Hematopoietic multipotent progenitor cell treated with erythropoietin and hydrocortisone succinate and interleukin-3 and kit ligand, for 15 days (in vitro differentiated cells): ENCODE measurements at regions not wholly inside any gene's neighbourhood (a gene's known extent, or its start where the extent isn't known, plus 50 kb on each side); places are given as distances from the start of the nearest gene placed in this dataset.
"Not testable (repeated sequence)": the region's sequence is repeated elsewhere in the genome, so short reads cannot be mapped to it uniquely, and the experiment has no call there.

Experiments used
- DNase-seq: peaks from one replicate; pipeline ENCODE4 v3.0.0-alpha.2; 2015; ENCODE audit warnings: low spot score

DNA sequence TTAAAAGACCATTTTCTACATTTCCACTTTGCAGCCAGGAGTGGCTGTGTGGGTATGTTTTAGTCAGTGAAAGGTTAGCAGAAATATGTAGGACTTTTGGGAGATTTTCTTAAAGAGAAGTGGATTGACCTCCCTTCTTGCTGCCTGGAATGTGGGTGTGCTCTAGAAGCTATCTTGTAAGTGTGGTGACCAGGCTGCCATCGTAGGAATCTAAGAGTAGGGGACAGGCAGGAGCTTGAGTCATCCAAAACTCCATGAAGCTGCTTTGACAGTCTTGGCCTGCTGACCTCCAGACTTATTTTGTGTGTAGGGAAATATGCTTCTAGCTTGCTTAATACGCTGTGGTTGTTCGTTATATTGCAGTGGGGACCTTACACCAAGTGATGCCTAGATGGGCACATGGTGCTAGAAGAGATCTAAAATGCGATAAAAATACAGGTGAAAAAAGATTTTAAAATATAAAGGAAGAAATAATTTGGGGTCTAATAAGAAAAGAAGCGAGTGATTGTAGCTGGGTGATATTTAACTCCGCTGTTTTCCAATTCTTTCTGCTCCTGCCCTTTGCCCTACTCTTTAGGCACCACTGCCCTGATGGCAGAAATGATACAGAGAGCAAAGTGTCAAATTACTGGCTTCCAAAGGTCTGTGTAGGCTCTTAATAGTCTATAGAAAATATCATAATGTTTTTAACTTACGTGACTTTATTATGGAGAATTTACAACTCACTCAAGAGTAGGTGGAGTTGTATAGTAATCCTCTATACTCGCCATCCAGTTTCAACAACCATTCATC lies 298.2 kb upstream of the ZNF608 start:
- no peak for DNase-seq

DNA sequence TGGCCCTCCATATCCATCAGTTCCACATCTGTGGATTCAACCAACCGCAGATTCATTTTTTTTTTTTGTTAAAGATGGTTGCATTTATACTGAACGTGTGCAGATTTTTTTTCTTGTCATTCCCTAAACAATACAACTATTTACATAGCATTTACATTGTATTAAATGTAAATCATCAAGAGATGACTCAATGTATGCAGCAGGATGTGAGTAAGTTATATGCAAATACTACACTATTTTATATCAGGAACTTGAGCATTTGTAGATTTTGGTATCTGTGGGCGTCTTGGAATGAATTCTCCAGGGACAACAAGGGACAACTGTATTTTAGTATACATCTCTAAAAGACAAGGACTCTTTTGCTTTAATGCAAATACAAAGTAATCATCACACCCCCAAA lies 299.2 kb upstream of the ZNF608 start:
- no peak for DNase-seq

DNA sequence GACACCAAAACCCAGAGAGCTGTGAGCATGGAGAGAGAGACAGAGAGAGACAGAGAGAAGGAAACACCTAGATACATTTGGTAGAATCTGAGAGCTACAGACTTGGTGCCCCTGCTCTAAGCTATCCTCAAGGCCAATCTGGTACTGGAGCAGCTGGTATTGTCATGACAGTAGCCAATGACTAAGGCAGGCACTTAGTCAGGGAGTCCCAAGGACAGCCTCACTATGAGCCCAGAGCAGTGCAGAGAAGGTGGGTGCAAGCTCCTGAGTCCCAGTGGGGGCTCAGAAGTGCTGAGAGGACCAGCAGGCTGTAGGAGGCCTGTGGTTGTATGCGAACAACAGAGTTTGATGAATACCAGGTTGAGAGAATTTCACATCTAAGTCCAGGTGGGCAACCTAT lies 300.4 kb upstream of the ZNF608 start:
- DNase-seq: no peak

DNA sequence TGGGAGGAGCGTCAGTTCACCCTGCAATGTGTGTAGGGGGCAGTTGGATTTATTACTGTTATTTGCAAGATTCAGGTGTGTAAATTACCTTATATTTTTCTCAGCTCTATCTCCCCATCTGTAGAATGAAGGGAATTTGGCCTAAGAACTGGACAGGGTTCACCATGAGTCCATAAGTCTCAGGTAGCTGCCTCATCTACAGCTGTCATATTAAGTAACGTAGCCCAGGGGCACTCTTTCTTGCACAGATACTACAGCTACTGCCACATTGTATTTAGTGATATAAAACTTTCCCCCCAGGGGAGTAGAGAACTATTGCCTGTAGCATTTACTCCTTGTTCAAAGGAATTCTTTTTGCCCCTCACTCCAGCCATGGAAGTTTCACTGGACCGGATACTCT lies 301.4 kb upstream of the ZNF608 start:
- DNase-seq: no peak

DNA sequence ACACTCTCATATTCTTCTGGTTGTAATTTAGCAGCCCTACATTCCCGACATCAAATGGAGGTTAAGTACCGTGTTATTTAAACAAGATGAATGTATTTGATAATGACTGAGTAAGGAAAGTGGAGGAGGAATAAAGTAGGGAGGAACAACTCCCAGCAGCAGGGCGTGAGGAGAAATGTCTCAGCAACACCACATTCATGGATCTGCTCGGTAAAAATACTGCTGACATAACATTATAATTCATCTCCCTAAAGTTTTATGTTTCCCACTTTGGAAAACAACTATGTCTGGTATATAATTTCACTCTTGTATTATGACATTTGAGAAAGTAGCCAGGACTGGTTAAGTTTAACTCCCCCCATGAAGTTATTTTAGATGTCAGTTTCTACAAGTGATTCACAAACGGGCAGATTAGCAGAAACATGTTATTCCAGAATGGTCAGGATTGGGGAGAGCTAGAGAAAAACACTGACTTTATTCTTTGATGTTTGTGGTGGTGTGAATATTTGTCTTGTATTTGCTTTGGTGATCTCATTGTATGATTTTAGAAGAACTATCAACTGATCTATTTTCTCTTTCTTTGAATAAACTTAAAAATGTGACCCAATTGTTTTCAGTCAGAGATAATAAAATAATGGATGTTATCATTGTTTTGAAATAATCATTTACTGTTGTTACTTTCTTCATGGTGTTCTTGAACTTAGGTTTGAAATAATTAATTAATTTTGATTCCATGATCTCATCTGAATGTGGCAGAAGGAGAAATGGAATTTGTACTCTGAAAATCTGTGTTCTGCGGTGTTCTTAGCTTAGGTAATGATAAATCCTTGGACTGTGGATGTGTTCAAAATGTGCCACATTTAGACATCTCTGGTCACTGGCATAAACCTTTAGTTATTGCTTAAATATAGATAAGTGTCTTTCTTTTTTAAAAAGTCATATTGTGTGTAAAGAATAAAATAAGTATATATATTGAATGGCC lies 303.6 kb upstream of the ZNF608 start:
- DNase-seq: no peak

DNA sequence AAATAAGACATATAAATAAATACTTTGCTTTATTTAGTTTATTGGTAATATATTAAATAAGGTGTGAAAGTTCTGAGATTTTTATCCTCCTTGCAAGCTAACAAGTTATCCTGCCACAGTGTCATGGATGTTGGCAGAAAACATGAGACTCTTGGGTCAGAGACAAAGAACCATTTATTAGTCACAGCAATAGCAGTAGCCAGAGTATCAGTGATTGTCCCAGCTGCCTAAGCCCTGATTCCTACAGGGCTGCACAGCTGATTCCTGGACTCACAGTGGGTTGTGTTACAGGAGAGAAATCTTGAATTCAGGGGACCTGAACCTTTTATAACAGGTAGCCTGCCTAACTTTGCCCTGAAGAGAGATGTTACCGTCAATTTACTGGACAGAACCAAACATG lies 304.5 kb upstream of the ZNF608 start:
- DNase-seq: no peak

DNA sequence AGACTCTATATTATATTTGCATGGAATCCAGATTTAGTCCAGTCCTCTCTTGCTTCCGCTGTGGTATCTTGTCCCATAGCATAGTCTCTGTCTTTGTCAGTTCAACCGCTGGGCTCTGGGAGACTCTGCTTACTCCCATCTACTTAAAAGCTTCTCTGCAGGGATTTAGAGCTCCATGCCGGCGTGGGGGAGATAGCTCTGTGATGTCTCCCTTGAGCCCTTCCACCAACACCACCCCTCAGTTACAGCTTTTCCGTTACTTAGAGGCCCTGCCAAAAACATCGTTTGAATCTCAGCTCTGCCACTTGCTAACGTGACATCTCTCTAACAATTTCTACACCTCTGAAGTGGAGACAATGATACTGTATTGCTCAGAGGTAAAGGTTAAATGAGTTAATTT lies 306.1 kb upstream of the ZNF608 start:
- no peak for DNase-seq

DNA sequence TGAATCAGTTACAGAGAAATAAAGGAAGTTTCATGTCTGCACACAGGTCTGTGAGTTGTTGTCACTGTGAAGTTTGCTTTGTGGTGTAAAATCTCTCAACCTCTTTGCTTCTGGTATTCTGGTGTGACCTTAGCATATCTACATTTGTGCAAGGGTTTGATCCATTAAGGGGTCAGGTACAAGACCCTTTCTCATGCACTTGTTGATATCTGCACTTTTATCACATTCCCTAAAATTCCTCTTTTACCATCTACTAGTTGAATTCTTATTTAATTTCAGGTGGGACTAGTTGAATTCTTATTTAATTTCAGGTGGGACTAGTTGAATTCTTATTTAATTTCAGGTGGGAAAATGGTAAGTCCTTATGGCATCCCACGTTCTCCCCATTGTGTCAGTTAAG lies 306.7 kb upstream of the ZNF608 start:
- no peak for DNase-seq

DNA sequence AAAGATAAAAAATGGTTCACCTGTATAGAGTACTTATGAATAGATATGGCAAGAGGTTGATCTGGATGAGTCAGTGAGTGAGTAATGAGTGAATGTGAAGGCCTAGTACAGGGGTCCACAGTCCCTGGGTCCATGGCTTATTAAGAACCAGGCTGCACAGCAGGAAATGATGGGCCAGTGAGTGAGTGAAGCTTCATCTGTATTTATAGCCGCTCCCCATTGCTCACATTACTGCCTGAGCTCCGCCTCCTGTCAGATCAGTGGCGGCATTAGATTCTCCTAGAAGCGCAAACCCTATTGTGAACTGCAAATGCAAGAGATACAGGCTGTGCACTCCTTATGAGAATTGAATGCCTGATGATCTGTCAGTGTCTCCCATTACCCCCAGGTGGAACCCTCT lies 307.7 kb upstream of the ZNF608 start:
- DNase-seq: no peak

DNA sequence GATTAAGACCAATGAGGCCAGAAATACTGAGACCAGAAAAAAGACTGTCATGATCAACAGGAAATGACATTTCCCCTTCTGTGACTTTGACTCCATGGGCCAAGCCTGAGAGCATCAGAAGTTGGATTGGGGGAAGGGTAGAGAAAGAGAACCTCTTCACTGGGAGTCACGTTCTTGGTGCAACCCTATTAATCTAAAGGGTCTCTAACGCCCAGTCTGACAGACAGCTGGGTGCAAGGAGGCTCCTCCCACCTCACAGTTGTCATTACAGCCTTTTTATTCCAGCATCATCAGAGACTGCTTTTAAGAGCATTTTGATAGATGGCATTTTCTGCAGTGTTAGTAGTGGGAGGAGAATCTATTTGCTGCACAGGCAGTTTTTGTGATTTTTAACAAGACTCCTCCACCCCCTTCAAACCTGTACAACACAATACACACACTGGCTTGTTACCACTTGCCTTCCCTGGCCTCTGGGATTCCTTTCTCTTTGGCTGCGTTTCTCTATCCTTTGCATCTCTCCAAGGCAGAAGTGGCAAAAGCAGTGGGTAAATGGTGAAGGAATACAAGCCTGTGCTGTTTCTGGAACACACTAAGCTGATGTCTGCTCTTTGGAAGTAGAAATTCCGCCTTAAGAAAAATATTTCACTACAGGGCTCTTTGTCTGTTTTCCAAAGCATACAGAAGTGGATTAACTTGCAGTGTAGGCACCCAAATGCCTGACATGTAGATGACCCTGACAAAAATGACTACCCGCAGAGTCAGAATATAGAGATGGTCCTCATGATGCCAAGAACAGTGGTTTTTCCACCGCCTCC lies 310.4 kb upstream of the ZNF608 start:
- no peak for DNase-seq

DNA sequence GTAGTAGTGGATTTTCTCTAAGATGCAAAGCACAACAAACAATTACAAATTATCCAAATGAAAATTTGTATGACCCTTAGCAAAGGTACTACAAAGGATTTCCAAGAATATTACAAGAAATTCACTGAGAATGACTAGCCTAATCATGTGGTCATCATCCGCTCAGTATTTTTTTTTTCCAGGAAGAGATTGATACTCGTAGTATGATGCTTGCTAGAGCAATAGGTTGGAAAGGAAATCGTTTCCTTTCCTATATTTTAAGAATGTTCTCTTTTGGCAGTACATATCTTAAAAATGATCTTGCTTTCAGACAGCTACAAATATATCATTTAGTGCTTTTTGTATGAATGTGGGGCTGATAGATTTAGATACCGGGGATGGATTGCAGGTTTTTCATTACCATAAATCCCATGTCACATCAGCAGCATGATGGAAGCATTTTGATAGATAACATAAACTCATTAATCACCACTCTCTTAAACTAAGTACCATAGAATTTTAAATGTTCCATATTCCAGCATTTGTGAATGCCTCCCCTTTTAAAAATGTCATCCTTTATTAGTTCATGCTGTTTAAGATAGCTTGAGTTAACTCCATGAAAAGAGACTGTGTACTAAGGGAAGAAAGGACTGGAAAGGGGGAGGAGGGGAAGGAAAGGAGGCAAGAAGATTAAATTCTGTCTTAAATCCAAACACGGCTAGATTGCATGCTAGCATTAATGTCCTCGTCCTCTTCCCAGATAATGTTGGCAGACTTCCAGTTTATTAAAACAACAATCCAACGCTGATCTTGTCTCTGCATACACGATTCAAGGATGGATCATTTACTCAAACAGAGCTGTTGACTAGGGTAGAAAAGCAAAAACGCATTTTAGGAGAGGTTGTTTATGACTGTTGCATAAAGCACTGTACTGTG lies 311.7 kb upstream of the ZNF608 start:
- DNase-seq: no peak

DNA sequence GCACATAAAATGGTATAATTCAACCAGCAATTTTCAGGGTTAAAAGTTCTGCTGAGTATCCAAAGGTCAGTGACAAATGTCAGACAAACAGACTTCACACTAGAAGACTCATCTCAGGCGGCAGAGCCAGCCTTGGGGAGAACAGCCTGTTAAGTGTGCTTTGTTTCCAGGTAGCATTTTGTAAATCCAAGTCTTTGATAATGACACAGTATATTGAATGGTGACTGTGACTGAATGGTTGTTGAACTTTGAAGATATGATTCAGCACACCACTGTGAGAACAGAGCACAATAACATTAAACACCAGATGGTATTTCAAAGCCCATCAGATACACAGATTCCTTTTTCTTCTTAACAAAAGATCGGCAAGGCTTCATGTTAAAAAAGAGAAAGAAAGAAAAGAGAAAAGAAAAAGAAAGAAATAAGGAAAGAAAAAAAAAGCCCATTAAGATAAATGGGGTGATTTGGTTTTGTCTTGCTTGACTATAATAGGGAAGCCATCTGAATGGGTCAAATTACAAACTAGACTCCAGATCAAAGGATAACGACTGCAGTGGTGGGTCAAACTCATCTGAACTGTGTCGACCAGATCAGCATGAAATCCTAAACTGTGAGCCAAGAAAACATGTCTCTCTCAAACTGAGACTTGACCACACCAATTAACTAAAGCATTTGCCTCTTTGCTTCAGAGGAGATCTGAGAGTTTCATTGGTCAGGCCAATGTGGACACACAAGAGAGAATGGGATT lies 313.0 kb upstream of the ZNF608 start:
- DNase-seq: no peak

DNA sequence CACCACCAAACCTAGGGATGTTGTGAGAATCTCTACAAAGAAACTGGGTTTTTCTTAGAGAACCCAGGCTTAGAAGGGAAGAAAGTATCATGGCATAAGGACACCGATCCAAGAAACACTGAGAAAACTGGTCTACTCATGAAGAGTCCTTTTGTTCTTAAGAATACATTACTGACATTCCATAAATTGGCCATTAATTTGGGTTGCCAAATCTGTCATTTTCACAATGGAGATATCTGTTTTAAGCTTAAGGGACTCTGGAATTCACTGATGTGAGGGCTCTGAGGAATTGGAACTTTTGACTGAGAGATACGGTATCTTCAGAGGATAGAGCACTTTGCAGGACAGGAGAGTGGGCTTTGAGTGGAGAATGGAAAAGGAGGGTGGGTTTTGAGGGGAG lies 315.3 kb upstream of the ZNF608 start:
- DNase-seq: no peak

DNA sequence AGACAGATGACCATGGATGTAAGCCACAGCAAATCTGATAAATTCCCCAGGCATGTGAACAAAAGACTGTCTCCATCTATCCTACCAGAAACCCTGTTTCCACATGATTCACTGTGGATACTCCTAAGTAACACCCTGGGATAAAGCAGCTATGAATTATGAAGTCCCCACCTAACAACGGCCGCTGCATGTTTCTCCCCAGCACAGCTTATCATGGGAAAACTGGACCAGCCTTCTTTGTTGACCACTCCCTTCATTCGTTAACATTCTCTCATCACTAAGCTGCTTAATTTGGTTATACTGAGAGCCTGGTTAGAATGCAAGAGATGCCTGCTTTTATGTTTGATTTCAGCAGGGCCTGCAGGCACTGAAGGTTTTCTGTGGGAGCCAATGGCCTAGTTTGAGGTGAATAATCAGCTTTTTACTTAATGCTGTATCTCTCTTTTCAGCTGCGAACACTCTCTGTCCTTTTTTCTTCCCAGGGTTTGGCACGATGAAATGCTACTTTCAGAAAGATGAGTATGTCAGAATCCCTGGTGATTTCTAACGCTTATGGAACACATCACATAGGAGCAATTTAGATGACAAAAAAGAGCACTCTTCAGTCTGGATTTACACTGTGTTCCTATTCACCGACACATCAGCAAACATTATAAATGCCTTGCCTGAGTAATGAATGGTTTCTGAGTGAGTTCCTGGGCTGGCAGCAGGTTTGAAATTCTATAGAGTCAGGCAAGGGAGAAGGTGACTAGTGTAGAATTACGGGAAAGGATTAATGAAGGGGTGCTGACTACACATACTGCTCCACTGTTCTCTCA lies 318.4 kb upstream of the ZNF608 start:
- no peak for DNase-seq

DNA sequence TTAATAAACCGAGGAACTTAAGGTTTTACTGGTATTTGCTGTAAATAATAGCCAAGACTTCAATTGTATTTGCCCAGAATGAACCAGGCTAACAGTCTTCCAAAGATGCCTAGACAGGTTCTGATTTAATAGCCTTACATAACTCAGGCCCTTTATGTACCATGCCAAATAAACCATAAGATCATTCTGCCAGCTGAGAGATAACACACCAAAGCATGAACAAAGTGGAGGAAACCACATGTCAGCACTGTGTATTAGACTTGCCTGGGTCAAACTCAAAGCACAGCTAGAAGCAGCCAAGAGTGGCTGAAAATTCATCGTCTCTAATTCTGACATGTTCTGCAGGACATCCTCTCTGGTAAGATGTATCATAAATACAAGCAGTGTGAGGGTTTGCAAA lies 319.3 kb upstream of the ZNF608 start:
- no peak for DNase-seq

DNA sequence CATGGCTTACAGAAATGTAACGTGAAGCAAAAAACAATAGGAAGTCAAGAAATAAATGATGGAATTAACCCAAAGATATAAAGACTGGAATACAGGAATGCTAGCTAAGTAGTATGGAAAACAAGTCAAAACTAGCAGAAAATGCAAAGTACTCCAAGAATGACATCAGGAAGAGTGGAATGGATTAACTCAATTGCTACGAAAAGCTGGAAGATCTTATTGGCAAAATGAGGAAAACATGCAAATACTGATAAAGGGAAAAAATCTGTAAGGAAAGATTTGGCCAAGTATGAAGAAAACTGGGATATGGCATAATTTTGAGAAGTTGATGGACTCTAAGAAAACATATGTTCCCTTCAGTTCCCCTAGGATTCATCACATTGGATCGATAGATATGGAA lies 324.5 kb upstream of the ZNF608 start:
- no peak for DNase-seq

DNA sequence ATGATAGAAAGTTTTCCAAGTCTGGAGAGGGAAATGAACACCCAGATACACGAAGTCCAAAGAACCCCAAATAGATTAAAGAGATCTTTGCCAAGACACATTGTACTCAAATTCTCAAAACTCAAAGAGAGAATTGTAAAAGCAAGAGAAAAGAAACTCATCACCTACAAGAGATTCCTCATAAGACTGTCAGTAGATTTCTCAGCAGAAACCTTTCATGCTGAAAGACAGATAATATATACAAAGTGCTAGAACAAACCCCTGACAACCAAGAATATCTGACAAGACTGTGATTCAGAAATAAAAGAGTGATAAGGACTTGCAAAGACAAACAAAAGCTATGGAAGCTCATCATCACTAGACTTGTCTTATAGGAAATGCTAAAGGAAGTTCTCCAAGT lies 326.7 kb upstream of the ZNF608 start:
- DNase-seq: no peak

DNA sequence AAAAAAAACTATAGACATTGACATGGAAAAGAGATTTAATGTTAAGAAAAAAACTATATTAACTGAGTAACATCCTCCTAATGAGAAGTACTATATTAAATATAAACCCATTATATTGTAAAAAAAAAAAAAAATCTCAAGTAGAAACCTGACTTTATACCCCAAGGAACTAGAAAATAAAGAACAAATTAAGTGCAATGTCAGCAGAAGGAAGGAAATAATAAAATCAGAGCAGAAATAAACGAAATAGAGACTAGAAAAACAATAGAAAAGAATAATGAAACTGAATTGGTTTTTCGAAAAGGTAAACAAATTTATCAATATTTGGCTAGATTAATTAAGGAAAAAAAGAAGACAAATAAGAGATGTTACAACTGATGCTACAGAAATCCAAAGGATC lies 329.1 kb upstream of the ZNF608 start:
- DNase-seq: no peak

DNA sequence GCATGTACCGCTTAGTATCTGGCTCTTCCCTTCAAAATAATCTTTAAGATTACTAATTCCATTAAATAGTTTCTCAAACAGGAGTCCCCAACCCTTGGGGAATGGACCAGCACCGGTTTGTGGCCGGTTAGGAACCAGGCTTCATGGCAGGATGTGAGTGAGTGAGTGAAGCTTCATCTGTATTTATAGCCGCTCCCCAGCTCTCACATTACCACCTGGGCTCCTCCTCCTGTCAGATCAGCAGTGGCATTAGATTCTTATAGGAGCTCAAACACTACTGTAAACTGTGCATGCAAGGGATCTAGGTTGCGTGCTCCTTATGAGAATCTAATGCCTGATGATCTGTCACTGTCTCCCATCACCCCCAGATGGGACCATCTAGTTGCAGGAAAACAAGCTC lies 332.6 kb upstream of the ZNF608 start:
- DNase-seq: not testable (repeated sequence)

DNA sequence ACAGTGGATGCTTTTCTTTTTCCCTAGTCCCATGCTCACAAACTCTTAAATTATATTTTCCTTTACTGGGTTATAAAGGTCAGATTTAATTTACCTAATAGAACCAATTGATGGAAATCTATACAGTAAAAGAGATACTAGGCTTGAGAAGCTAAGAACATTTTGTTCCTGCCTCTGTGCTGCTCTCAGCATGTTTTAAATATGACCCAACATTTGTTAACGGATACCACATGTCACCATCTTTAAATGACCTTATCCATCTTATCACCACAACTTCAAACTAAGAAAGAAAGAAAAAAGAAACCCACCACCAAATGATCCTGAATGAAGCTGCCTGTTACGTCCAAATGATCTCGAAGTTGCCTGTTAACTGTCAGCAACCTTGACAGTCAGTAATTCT lies 334.7 kb upstream of the ZNF608 start:
- no peak for DNase-seq
